Fibroblast of villous mesenchyme (primary cell): ENCODE measurements at regions not wholly inside any gene's neighbourhood (a gene's known extent, or its start where the extent isn't known, plus 50 kb on each side); places are given as distances from the start of the nearest gene placed in this dataset.
A peak's percentile ranks its signal among the peaks of the same experiment; 100 is the strongest.

Experiments used
- DNase-seq: peaks from one replicate; pipeline ENCODE4 v3.0.0-alpha.2; 2010; ENCODE audit warnings: low read depth
- H3K4me3 ChIP-seq: 2 replicates; pipeline ENCODE4 v1.5.1; 2011; ENCODE audit warnings: low read depth, mild to moderate bottlenecking, low read length
- TF ChIP-seq, protein P1 (sequence below): IDR thresholded peaks from 2 replicates; pipeline ENCODE4 v1.5.1; 2012; ENCODE audit warnings: low read depth, mild to moderate bottlenecking, low read length; ENCODE audit not compliant: insufficient read depth

DNA sequence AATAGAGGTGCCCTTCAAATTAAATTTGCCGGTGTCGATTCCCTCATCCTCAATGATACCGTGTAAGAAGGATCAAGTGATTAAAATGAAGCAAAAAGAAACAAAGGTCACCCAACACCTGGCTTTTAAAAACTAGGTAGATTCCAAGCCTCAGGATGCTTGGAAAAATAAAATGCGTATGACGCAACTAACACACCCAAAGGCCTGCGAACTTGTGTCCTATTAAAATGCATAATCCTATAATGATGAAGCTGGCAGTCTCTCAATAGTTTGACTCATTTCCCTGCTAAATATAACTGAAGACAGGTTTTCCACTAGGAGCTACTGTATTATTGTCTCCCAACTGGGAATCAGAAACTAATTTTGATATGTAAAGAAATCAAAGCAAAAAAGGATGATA is 263.2 kb downstream of the DHX15 start:
- peak; percentile 8 for DNase-seq
- TF ChIP-seq, protein P1, sequence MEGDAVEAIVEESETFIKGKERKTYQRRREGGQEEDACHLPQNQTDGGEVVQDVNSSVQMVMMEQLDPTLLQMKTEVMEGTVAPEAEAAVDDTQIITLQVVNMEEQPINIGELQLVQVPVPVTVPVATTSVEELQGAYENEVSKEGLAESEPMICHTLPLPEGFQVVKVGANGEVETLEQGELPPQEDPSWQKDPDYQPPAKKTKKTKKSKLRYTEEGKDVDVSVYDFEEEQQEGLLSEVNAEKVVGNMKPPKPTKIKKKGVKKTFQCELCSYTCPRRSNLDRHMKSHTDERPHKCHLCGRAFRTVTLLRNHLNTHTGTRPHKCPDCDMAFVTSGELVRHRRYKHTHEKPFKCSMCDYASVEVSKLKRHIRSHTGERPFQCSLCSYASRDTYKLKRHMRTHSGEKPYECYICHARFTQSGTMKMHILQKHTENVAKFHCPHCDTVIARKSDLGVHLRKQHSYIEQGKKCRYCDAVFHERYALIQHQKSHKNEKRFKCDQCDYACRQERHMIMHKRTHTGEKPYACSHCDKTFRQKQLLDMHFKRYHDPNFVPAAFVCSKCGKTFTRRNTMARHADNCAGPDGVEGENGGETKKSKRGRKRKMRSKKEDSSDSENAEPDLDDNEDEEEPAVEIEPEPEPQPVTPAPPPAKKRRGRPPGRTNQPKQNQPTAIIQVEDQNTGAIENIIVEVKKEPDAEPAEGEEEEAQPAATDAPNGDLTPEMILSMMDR: no peak

DNA sequence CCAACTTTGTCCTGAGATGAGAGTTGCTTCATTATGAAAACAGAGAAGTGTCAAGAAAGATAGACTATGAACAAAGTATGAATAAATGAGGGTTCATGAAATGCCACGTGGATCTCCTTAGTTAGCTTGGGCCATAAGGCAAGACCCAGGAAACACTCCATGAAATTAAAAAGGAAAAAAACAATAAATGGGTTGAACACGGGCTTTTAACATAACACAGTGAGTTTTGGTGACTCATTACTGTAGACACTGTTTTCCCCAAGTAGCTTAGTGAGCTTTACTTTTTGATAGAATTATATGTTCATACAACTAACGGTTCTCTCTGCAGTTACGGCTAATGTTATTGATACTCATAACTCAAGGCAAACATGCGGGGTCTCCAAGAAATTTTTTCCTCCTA is 265.0 kb downstream of the DHX15 start:
- TF ChIP-seq, protein P1: no peak
- no peak for DNase-seq
- no peak overlapping the region for H3K4me3 ChIP-seq

More for the DNA sequence above, 263.2 kb downstream of the DHX15 start:
- no peak overlapping the region for H3K4me3 ChIP-seq

DNA sequence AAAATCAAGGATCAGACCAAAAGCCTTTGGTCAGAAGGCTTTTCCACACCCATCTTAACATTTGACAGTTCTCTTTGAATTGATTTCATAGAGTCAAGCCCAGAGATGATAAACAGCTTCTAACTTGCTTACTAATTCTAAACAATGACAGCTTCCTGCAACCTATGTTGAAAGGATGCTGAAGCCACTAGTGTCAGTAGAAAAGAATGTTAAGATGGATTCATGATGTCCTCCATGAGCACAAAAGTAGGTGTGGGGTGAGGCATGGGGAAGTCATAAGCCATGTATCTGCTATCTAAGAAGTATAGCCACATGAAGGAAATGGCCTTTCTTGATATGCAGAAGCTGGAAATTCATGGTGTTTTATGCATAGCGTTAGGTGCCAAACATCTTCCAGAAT is 269.3 kb downstream of the DHX15 start:
- H3K4me3 ChIP-seq: no peak overlapping the region
- no peak for DNase-seq
- TF ChIP-seq, protein P1: no peak

DNA sequence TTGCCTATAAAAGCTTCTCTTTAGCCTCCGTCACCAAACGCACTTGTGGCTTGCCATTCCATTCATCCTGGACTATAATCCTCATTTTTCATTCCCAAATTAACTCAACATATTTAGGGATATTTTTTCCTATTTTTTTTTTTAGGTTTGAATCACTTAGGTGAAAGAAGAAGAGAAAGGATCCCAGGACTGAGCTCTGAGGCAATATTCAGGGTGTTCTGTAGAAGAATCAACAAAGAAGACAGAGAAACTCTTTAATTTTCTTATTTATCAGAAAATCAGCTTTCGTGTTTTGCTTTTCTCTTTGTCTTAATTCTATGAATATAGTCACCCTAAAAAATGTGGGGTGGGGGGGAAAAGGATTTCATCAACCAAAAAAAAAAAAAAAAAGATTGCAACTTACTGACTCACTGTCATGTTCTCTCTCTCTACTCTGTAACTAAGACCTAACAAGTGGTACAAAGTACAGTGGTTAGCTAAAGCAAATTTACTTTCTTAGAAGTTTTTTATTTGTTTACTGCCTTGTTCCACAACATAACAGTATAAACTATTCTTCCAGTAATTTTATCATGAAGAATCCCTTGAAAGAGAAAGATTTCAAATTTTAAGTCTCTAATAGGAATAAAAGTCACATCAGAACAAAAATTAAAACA is 272.0 kb downstream of the DHX15 start:
- TF ChIP-seq, protein P1: no peak
- no peak for DNase-seq
- no peak overlapping the region for H3K4me3 ChIP-seq

DNA sequence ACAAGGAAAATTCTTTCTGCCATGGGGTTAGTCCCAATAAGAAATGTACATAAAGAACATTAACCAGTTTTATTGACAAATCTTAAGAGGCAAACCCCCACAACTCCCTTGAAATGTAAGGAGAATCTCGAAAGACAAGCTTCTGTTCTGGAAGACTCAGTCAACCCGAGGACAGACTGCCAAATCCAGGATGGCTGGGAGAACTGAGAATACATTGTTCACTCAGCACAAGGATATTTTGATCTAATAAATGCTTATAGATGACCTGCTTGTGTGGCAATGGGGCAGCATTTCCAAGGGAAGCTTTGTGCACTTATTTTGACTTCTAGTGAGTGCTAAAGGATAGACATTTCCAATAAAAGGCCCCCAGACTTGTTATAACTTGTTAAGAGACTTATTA is 280.4 kb downstream of the DHX15 start:
- no peak overlapping the region for H3K4me3 ChIP-seq
- DNase-seq: no peak
- TF ChIP-seq, protein P1: no peak

DNA sequence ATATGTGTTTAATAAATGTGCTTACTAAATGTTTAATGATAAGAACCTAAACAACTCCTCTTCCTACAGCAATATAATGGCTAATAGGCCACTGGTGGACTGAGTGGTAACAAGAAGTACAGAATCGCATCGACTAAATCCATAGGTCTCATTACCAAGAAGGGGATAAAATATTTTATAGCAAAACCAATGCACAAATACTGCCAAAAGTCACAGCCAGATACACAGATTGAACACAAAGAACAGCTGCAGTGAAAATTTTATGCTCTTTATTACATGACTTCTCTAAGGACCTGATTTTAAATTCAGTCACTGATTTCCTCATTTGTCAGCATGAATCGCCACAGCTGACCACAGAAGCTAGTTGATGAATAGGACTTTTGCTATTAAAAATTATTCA is 285.4 kb downstream of the DHX15 start:
- no peak overlapping the region for H3K4me3 ChIP-seq
- no peak for DNase-seq
- TF ChIP-seq, protein P1: no peak

DNA sequence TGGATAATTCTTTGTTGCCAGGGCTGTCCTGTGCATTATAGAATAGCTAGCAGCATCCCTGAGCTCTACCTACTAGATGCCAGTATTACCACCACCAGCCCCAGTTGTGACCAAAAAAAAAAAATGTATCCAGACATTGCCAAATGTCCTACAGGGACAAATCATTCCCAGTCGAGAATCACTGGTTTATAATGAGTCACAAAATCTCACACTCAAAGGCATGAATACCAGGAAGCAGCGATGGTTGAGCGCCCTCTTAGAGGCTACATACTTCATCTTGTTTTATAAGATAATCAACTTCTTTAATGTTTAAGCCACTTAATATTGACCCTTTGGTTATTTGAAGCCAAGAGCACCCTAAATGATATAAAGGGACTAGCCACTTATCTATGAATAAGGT is 297.3 kb downstream of the DHX15 start:
- no peak for DNase-seq
- no peak overlapping the region for H3K4me3 ChIP-seq
- TF ChIP-seq, protein P1: no peak
